GM10266 (cell line): ENCODE measurements at regions not wholly inside any gene's neighbourhood (a gene's known extent, or its start where the extent isn't known, plus 50 kb on each side); places are given as distances from the start of the nearest gene placed in this dataset.
A peak's percentile ranks its signal among the peaks of the same experiment; 100 is the strongest.

Source experiments
- DNase-seq: peaks from one replicate; pipeline ENCODE4 v3.0.0; 2012; ENCODE audit errors: extremely low spot score
- CTCF ChIP-seq: IDR thresholded peaks from 2 replicates; pipeline ENCODE4 v1.5.1; 2012; ENCODE audit warnings: mild to moderate bottlenecking, low read depth; ENCODE audit not compliant: control insufficient read depth, insufficient read depth; ENCODE audit errors: missing control alignments

DNA sequence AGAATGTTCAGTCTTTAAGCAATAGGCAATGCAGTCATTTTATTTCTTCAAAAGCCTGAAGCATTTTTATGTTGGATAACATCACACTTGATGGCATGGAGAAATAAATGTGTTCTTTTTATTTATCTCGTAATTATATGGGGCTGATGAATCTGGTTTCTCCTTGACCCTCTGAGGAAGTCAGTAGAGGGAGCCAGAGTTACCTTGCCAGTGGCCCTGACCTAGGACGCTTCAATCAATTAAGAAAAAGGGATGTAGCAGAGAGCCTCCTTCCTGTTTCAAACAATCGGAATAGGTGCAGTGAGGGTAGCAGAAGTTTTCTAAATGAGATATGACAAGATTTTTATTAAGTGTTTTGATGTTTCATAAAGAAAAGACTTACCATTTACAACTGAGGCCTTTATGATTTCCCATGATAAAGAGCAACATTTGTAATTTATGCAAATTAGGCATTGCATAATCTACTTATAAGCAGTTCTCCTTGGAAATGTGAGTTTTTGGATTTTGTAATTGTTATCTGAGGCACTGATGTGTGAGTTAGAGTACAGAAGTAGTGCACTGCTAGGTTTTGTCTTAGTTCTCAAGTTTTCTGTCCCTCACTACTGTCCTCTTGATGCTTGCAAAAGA is 129.1 kb downstream of the RAP2B start:
- no peak for DNase-seq

DNA sequence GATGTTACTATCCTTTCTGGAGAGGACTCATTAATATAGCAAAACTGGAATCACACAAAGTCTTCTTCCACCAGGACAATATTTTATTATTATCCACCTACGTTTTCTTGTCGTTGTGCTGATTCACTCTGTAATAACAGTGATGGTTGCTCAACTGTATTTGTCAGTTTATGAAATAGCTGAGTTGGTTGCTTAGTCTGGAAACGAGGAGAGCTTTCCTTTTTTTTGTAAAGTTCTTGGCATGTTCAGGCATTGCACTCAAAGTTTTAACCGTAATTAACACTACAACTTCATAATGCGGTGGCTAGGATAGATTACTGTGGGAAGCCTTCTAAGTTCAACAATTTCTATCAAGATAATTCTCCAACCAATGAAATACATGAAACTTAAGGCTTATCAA is 131.2 kb downstream of the RAP2B start:
- no peak for DNase-seq
- TF ChIP-seq CTCF, result no peak

More for the DNA sequence above, 129.1 kb downstream of the RAP2B start:
- TF ChIP-seq CTCF, result peak; percentile 56

DNA sequence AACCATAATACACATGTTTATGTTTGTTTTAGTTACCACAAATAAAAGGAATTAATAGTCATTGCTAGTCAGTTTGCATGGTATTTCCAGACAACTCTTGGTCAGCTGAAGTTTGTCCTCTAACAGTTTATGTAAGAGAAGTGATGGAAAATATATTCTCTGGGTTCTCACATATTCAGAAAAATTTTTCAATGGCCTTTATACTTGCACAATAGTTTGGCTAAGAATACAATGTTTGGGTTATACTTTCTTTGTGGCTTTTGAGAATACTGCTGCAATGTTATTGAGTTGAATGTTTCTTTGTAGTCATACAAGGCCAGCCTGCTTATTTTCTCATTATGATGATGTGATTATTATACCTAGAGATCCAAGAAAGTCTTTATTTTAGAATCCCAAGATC is 133.9 kb downstream of the RAP2B start:
- no peak for TF ChIP-seq CTCF
- no peak for DNase-seq

GRCh38 chr3:153305189-153305588 is 143.2 kb downstream of the RAP2B start:
- TF ChIP-seq CTCF, result no peak

GRCh38 chr3:153311541-153311940 is 149.5 kb downstream of the RAP2B start:
- DNase-seq, result no peak

More at GRCh38 chr3:153305189-153305588, 143.2 kb downstream of the RAP2B start:
- DNase-seq, result no peak

DNA sequence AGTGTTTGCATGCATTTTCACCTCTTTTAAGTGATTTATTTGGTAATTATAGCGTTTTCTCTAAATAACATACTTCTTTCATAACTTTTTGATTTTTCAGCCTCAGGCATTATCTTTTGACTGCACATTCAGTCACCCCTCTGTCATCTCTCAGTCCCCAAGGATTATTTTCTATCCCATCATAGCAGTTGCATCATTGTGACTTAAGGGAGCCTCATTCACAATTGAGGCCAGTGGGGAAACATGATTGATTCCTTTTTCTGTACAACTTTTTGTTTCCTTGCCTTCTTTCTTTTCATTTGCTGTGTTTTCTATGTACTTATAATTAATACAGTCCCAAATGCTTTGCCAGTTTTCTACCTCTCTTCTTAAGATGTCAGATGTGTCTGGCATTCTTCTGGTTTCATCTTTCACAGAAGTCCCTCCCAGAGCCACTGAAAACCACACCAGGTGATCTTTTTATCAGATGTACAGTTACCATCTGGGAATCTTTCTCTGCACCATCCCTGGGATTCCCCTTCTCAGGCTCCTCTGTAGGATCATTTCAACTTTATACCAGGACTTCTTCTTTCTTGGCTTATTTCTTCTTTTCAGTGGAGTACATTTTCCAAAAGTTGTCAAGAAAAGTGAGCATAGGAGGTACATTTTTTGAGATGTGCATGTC is 151.4 kb downstream of the RAP2B start:
- TF ChIP-seq CTCF, result no peak
- DNase-seq, result no peak

More at GRCh38 chr3:153311541-153311940, 149.5 kb downstream of the RAP2B start:
- TF ChIP-seq CTCF, result no peak

DNA sequence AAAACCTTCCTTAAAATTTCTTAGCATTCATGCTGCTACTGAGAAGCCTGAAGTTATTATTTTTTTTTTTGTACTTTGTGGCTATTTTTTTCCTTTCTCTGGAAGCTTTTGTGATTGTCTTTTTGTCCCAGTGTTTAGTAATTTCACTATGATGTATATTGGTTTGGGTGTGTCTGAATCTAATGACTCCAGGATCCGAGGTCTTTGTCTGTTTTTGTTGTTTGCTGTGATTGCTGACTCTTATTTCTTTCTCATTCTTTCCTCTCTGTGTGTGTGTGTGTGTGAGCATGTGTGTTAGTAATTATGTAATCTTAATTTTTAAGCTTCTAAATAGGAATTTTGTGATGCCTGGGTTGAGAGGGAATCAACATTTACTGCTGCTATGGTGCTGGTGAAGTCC is 152.0 kb downstream of the RAP2B start:
- TF ChIP-seq CTCF, result no peak
- no peak for DNase-seq
